GM12878 (cell line): ENCODE measurements at regions not wholly inside any gene's neighbourhood (a gene's known extent, or its start where the extent isn't known, plus 50 kb on each side); places are given as distances from the start of the nearest gene placed in this dataset.

Experiments used
- ATAC-seq: fragments of 200-7000 bp; cut with Tn5 transposase; 3 replicates; pipeline ENCODE4 v1.9.1; 2020; ENCODE audit warnings: mild to moderate bottlenecking, moderate library complexity
- BruUV-seq: library from RNA; stranded (reverse); fragments of 400-500 nt; replicated peaks from 2 replicates; lab custom pipeline; 2021; lab: Mats Ljungman, UMichigan
- CTCF ChIA-PET: fragments of 300-600 bp; sonication (Branson Sonifier 250); formaldehyde crosslinking; extraction: SDS; loops from one replicate; lab custom pipeline; 2021; ENCODE audit warnings: inconsistent platforms; lab: Yijun Ruan, JAX
- POLR2A ChIA-PET: fragments of 350-600 bp; formaldehyde crosslinking; extraction: SDS; loops from one replicate; lab custom pipeline; 2021; ENCODE audit warnings: inconsistent platforms; lab: Charles Lee
- RAD21 ChIA-PET: fragments of 300-600 bp; sonication (Branson Sonifier 250); formaldehyde crosslinking; loops from one replicate; lab custom pipeline; 2023; ENCODE audit warnings: antibody characterized with exemption; ENCODE audit not compliant: unreplicated experiment; lab: Charles Lee
- SMC1A ChIA-PET: fragments of 300-600 bp; sonication (Branson Sonifier 250); formaldehyde crosslinking; loops from one replicate; lab custom pipeline; 2023; ENCODE audit not compliant: unreplicated experiment, uncharacterized antibody; lab: Charles Lee
- DNase-seq: peaks from one replicate; pipeline ENCODE4 v3.0.0-alpha.2; 2011; ENCODE audit warnings: low read depth, low spot score
- FAIRE-seq: peaks from 3 replicates; lab custom pipeline; 2011; peaks lifted over from hg19 to GRCh38; lab: Jason Lieb, UNC
- H2AFZ ChIP-seq: 2 replicates; pipeline ENCODE4 v1.6.0; 2011; ENCODE audit warnings: low read depth, low read length, control low read depth; ENCODE audit not compliant: control insufficient read depth
- H3K27ac ChIP-seq: 2 replicates; pipeline ENCODE4 v1.5.1; 2011; ENCODE audit warnings: control low read depth; ENCODE audit not compliant: control insufficient read depth, insufficient read depth
- H3K27me3 ChIP-seq, 2 experiments: replicated peaks in 1 of 2; 2 replicates each; pipeline versions ENCODE4 v1.6.0 to v1.6.1; 2011; ENCODE audit warnings: low read length in 1 of 2; ENCODE audit not compliant: control insufficient read depth in 2 of 2, insufficient read depth in 2 of 2
- H3K36me3 ChIP-seq, 2 experiments: 2 replicates each; pipeline ENCODE4 v1.5.1; 2011; ENCODE audit warnings: low read length in 1 of 2; ENCODE audit not compliant: control insufficient read depth in 2 of 2, insufficient read depth in 2 of 2
- H3K4me1 ChIP-seq: 2 replicates; pipeline ENCODE4 v1.6.1; 2011; ENCODE audit warnings: mild to moderate bottlenecking, low read length, moderate library complexity, mixed read lengths; ENCODE audit not compliant: control insufficient read depth, insufficient read depth
- H3K4me2 ChIP-seq: 2 replicates; pipeline ENCODE4 v1.6.0; 2011; ENCODE audit warnings: control low read depth; ENCODE audit not compliant: control insufficient read depth, insufficient read depth
- H3K4me3 ChIP-seq: fragments of 200-600 bp; sonication (generic); 2 replicates; pipeline ENCODE4 v1.5.1; 2016
- H3K79me2 ChIP-seq: 2 replicates; pipeline ENCODE4 v1.6.0; 2011; ENCODE audit warnings: low read length; ENCODE audit not compliant: control insufficient read depth, insufficient read depth
- H3K9ac ChIP-seq: 2 replicates; pipeline ENCODE4 v1.8.0; 2011; ENCODE audit warnings: low read length, control low read depth, mixed read lengths; ENCODE audit not compliant: control insufficient read depth, insufficient read depth
- H3K9me3 ChIP-seq: replicated peaks from 3 replicates; pipeline ENCODE4 v1.5.1; 2011; ENCODE audit warnings: mild to moderate bottlenecking, low read length; ENCODE audit not compliant: control insufficient read depth, insufficient read depth
- H4K20me1 ChIP-seq: 2 replicates; pipeline ENCODE4 v1.6.0; 2011; ENCODE audit not compliant: control insufficient read depth, insufficient read depth
- KAT2A ChIP-seq: conservative IDR thresholded peaks from 2 replicates; pipeline ENCODE4 v1.6.1; 2011; ENCODE audit warnings: low read depth, low read length; ENCODE audit not compliant: control insufficient read depth
- LARP7 ChIP-seq: fragments of 450-650 bp; IDR thresholded peaks from 2 replicates; pipeline ENCODE4 v1.6.1; 2017; ENCODE audit warnings: mild to moderate bottlenecking
- MTA3 ChIP-seq: IDR thresholded peaks from 2 replicates; pipeline ENCODE4 v1.6.1; 2012; ENCODE audit warnings: low read length, inconsistent platforms, borderline replicate concordance
- PML ChIP-seq: IDR thresholded peaks from 2 replicates; pipeline ENCODE4 v1.6.1; 2012; ENCODE audit warnings: low read length, inconsistent platforms
- POLR2AphosphoS2 ChIP-seq: IDR thresholded peaks from 2 replicates; pipeline ENCODE4 v1.6.1; 2011; ENCODE audit warnings: low read depth, mild to moderate bottlenecking, low read length, improper control_type of control experiment, moderate library complexity
- SP1 ChIP-seq: IDR thresholded peaks from one replicate; pipeline ENCODE4 v1.6.1; 2011; ENCODE audit warnings: low read depth, low read length
- STAT1 ChIP-seq: fragments of 450-650 bp; conservative IDR thresholded peaks from 2 replicates; pipeline ENCODE4 v1.6.1; 2014; ENCODE audit warnings: antibody characterized with exemption, mild to moderate bottlenecking
- TCF12 ChIP-seq: IDR thresholded peaks from 2 replicates; pipeline ENCODE4 v1.6.1; 2011; ENCODE audit warnings: low read depth, mild to moderate bottlenecking, low read length
- TCF7 ChIP-seq: IDR thresholded peaks from 2 replicates; pipeline ENCODE4 v1.6.1; 2014; ENCODE audit warnings: antibody characterized with exemption, borderline replicate concordance
- ZNF384 ChIP-seq: IDR thresholded peaks from 2 replicates; pipeline ENCODE4 v1.6.1; 2012; ENCODE audit warnings: low read depth, mild to moderate bottlenecking, low read length, improper control_type of control experiment, borderline replicate concordance
- WGBS: methylation state at CpG from one replicate; pipeline ENCODE4 v1.1.6; 2016; ENCODE audit warnings: low lambda C conversion rate; ENCODE audit not compliant: insufficient replicate concordance, insufficient coverage; ENCODE audit errors: missing lambda C conversion rate; 5-methylcytosine and 5-hydroxymethylcytosine counted together
- in situ Hi-C: fragments of 300-500 bp; cut with MboI; formaldehyde crosslinking; loops from 9 replicates; pipeline ENCODE4 v1.14.3; 2018; ENCODE audit warnings: mixed read lengths
- intact Hi-C: fragments of 100-400 bp; cut with micrococcal nuclease; formaldehyde crosslinking; loops from one replicate; pipeline ENCODE4 v1.14.2; 2022; ENCODE audit not compliant: unreplicated experiment
- TF ChIP-seq, protein P1 (sequence below): fragments of 150-350 bp; IDR thresholded peaks from 2 replicates; pipeline ENCODE4 v1.6.1; 2014; ENCODE audit warnings: mild to moderate bottlenecking, low read depth, low read length
- TF ChIP-seq, protein P2 (sequence below): IDR thresholded peaks from 2 replicates; pipeline ENCODE4 v1.6.1; 2011; ENCODE audit warnings: mild to moderate bottlenecking, low read depth, low read length, moderate library complexity; ENCODE audit not compliant: insufficient replicate concordance
- TF ChIP-seq, protein P3 (sequence below): fragments of 450-650 bp; formaldehyde crosslinking; IDR thresholded peaks from 2 replicates; pipeline ENCODE4 v1.5.0; 2022; ENCODE audit warnings: mild to moderate bottlenecking, missing genetic modification characterization
- TF ChIP-seq, protein P4 (sequence below): IDR thresholded peaks from 2 replicates; pipeline ENCODE4 v1.6.1; 2012; ENCODE audit warnings: low read depth, low read length, improper control_type of control experiment

DNA sequence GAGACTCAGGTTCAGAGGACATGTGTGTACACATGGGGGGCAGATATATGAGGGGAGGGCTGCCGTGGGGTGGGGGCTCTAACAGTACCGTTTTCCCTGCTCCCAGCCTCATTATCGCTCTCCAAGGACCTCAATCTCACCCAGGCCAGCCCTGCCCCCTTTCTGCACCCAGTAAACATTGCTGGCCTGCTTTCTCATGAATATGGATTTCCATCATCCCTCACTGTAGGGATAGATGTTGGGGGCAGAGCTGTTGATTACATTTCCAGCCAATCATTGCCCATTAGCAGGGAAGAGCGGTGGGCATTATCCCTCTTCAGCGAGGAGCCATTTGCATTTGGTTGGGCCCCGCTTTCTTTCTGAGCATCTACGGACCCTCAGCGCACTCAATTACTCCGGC lies 273.8 kb downstream of the RPS6KC1 start:
- no peak overlapping the region for H3K27ac ChIP-seq
- H3K27me3 ChIP-seq, result no peaks in the 10 kb centered on the region
- in situ Hi-C loops (no loop called here), intact Hi-C loops (no loop called here)
- CTCF ChIA-PET, result interaction anchor here (0.7 to 1.2 kb wide), 3 partner anchors 10 to 50 kb away, joined by 3 read pairs; no protein-coding TSS in a partner anchor
- POLR2A ChIA-PET, result no interaction called here
- no peaks in the 10 kb centered on the region for H4K20me1 ChIP-seq
- DNase-seq (no peak), ATAC-seq (no peak), FAIRE-seq (no peak)
- no peaks in the 10 kb centered on the region for H3K4me1 ChIP-seq
- 64% methylated on average over 9 of the region's 9 CpGs for WGBS
- H2AFZ ChIP-seq, result no peak overlapping the region
- H3K4me2 ChIP-seq, result no peak overlapping the region
- H3K36me3 ChIP-seq, result no peaks in the 10 kb centered on the region
- TF ChIP-seq POLR2AphosphoS2 (no peak), SP1 (no peak), TCF7 (no peak), LARP7 (no peak), KAT2A (no peak), STAT1 (no peak), ZNF384 (no peak), PML (no peak), TCF12 (no peak), MTA3 (no peak)
- TF ChIP-seq, protein P1, sequence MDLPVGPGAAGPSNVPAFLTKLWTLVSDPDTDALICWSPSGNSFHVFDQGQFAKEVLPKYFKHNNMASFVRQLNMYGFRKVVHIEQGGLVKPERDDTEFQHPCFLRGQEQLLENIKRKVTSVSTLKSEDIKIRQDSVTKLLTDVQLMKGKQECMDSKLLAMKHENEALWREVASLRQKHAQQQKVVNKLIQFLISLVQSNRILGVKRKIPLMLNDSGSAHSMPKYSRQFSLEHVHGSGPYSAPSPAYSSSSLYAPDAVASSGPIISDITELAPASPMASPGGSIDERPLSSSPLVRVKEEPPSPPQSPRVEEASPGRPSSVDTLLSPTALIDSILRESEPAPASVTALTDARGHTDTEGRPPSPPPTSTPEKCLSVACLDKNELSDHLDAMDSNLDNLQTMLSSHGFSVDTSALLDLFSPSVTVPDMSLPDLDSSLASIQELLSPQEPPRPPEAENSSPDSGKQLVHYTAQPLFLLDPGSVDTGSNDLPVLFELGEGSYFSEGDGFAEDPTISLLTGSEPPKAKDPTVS, result no peak
- TF ChIP-seq, protein P2, sequence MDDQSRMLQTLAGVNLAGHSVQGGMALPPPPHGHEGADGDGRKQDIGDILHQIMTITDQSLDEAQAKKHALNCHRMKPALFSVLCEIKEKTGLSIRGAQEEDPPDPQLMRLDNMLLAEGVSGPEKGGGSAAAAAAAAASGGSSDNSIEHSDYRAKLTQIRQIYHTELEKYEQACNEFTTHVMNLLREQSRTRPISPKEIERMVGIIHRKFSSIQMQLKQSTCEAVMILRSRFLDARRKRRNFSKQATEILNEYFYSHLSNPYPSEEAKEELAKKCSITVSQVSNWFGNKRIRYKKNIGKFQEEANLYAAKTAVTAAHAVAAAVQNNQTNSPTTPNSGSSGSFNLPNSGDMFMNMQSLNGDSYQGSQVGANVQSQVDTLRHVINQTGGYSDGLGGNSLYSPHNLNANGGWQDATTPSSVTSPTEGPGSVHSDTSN, result no peak
- TF ChIP-seq, protein P3, sequence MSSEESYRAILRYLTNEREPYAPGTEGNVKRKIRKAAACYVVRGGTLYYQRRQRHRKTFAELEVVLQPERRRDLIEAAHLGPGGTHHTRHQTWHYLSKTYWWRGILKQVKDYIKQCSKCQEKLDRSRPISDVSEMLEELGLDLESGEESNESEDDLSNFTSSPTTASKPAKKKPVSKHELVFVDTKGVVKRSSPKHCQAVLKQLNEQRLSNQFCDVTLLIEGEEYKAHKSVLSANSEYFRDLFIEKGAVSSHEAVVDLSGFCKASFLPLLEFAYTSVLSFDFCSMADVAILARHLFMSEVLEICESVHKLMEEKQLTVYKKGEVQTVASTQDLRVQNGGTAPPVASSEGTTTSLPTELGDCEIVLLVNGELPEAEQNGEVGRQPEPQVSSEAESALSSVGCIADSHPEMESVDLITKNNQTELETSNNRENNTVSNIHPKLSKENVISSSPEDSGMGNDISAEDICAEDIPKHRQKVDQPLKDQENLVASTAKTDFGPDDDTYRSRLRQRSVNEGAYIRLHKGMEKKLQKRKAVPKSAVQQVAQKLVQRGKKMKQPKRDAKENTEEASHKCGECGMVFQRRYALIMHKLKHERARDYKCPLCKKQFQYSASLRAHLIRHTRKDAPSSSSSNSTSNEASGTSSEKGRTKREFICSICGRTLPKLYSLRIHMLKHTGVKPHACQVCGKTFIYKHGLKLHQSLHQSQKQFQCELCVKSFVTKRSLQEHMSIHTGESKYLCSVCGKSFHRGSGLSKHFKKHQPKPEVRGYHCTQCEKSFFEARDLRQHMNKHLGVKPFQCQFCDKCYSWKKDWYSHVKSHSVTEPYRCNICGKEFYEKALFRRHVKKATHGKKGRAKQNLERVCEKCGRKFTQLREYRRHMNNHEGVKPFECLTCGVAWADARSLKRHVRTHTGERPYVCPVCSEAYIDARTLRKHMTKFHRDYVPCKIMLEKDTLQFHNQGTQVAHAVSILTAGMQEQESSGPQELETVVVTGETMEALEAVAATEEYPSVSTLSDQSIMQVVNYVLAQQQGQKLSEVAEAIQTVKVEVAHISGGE (CRISPR knock-in tag), result no peak
- TF ChIP-seq, protein P4, sequence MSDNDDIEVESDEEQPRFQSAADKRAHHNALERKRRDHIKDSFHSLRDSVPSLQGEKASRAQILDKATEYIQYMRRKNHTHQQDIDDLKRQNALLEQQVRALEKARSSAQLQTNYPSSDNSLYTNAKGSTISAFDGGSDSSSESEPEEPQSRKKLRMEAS, result no peak
- H3K4me3 ChIP-seq, result no peak overlapping the region
- RAD21 ChIA-PET, result no interaction called here
- H3K79me2 ChIP-seq, result no peaks in the 10 kb centered on the region
- H3K9ac ChIP-seq, result no peak overlapping the region
- no TSS peak for BruUV-seq
- no peaks in the 10 kb centered on the region for H3K9me3 ChIP-seq
- SMC1A ChIA-PET, result no interaction called here
